Panc1 (cell line): ENCODE measurements at regions not wholly inside any gene's neighbourhood (a gene's known extent, or its start where the extent isn't known, plus 50 kb on each side); places are given as distances from the start of the nearest gene placed in this dataset.

ENCODE experiments used
- ATAC-seq: fragments of 200-7000 bp; cut with Tn5 transposase; 2 replicates; pipeline ENCODE4 v1.9.1; 2020; ENCODE audit warnings: mild to moderate bottlenecking, moderate library complexity
- BruUV-seq: library from RNA; stranded (reverse); fragments of 400-500 nt; replicated peaks from 2 replicates; lab custom pipeline; 2021; lab: Mats Ljungman, UMichigan
- CTCF ChIA-PET: fragments of 300-600 bp; sonication (Branson Sonifier 250); formaldehyde crosslinking; loops from one replicate; lab custom pipeline; 2022; ENCODE audit warnings: antibody characterized with exemption; lab: Charles Lee
- POLR2A ChIA-PET: fragments of 300-600 bp; sonication (Branson Sonifier 250); formaldehyde crosslinking; loops from one replicate; lab custom pipeline; 2022; ENCODE audit warnings: antibody characterized with exemption; lab: Charles Lee
- DNase-seq: peaks from one replicate; pipeline ENCODE4 v3.0.0-alpha.2; 2010; ENCODE audit warnings: low read depth, low spot score
- H3K27ac ChIP-seq: 2 replicates; pipeline ENCODE4 v1.5.1; 2011; ENCODE audit warnings: mild to moderate bottlenecking, low read length, inconsistent platforms
- H3K27me3 ChIP-seq: fragments of 200-500 bp; sonication (Bioruptor generic); 2 replicates; pipeline ENCODE4 v1.6.0; 2014; ENCODE audit warnings: low read length, inconsistent platforms; ENCODE audit not compliant: control insufficient read depth, insufficient read depth
- H3K36me3 ChIP-seq: fragments of 200-500 bp; sonication (Bioruptor generic); 2 replicates; pipeline ENCODE4 v1.5.1; 2014; ENCODE audit warnings: inconsistent platforms, mild to moderate bottlenecking, low read length, moderate library complexity; ENCODE audit not compliant: control insufficient read depth, insufficient read depth
- H3K4me1 ChIP-seq: 2 replicates; pipeline ENCODE4 v1.5.1; 2011; ENCODE audit warnings: inconsistent platforms, mild to moderate bottlenecking, low read length, moderate library complexity; ENCODE audit not compliant: control insufficient read depth, insufficient read depth
- H3K4me3 ChIP-seq, 2 experiments: 2 replicates each; pipeline ENCODE4 v1.5.1; 2011 to 2012; ENCODE audit warnings: low read depth in 2 of 2, low read length in 2 of 2, mild to moderate bottlenecking in 2 of 2, inconsistent platforms in 1 of 2, moderate library complexity in 1 of 2
- H3K9me3 ChIP-seq: fragments of 200-500 bp; sonication (Bioruptor generic); 2 replicates; pipeline ENCODE4 v1.5.1; 2014; ENCODE audit warnings: low read depth, mild to moderate bottlenecking, inconsistent platforms, low read length, moderate library complexity; ENCODE audit not compliant: control insufficient read depth, insufficient read depth
- CTCF ChIP-seq: fragments of 450-650 bp; IDR thresholded peaks from 2 replicates; pipeline ENCODE4 v1.5.1; 2017; ENCODE audit warnings: mild to moderate bottlenecking
- POLR2AphosphoS5 ChIP-seq: IDR thresholded peaks from 2 replicates; pipeline ENCODE4 v1.6.1; 2012; ENCODE audit warnings: mild to moderate bottlenecking, low read depth, low read length, moderate library complexity
- REST ChIP-seq, 2 experiments: IDR thresholded peaks; 2 replicates each; pipeline ENCODE4 v1.6.1; 2011 to 2012; ENCODE audit warnings: low read depth in 2 of 2, control low read depth in 1 of 2, low read length in 1 of 2, mild to moderate bottlenecking in 1 of 2, moderate library complexity in 1 of 2; ENCODE audit not compliant: insufficient read depth in 1 of 2
- SIN3A ChIP-seq: IDR thresholded peaks from 2 replicates; pipeline ENCODE4 v1.6.1; 2012; ENCODE audit warnings: low read depth, mild to moderate bottlenecking, low read length, moderate library complexity, borderline replicate concordance; ENCODE audit not compliant: insufficient read depth
- TCF7L2 ChIP-seq: IDR thresholded peaks from 2 replicates; pipeline ENCODE4 v1.6.1; 2011; ENCODE audit warnings: mild to moderate bottlenecking, low read depth, low read length, inconsistent platforms
- in situ Hi-C: cut with HindIII; loops from 2 replicates; pipeline ENCODE4 v1.10.0; 2016; ENCODE audit warnings: low sequenced_read_pairs, low pct_unique_long_range_greater_than_20kb
- intact Hi-C: fragments of 100-400 bp; cut with micrococcal nuclease; formaldehyde crosslinking; loops from one replicate; pipeline ENCODE4 v1.10.0; 2022; ENCODE audit not compliant: unreplicated experiment

DNA sequence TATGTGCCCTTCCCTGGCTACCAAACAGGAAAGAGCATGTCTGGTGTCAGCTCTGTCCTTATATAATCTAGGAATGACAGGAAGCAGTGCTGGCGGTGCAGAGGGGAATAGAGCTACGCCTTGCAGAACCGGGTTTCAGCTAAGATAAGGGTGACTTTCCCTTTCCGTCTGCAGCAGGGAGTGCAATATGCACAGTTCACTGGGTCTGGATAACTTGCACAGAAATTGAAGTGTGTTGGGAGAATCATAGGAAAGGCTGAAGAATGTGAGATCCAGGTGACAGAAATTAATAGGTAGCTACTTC lies 90.0 kb upstream of the TSHZ3 start:
- Histone ChIP-seq H3K4me1 (no peaks in the 10 kb centered on the region), H3K36me3 (no peaks in the 10 kb centered on the region), H3K4me3 (no peak overlapping the region), H3K27me3 (no peaks in the 10 kb centered on the region), H3K27ac (no peak overlapping the region), H3K9me3 (no peaks in the 10 kb centered on the region)
- no peak for DNase-seq
- ATAC-seq, result no peak
- TF ChIP-seq POLR2AphosphoS5, result no peak
- CTCF ChIA-PET, result interaction anchor here (0.5 kb wide), 1 partner anchor 134 kb away, joined by 9 read pairs; no protein-coding TSS in a partner anchor
- no TSS peak for BruUV-seq
- in situ Hi-C loops, result no loop called here
- POLR2A ChIA-PET, result no interaction called here
- intact Hi-C loops, result no loop called here

DNA sequence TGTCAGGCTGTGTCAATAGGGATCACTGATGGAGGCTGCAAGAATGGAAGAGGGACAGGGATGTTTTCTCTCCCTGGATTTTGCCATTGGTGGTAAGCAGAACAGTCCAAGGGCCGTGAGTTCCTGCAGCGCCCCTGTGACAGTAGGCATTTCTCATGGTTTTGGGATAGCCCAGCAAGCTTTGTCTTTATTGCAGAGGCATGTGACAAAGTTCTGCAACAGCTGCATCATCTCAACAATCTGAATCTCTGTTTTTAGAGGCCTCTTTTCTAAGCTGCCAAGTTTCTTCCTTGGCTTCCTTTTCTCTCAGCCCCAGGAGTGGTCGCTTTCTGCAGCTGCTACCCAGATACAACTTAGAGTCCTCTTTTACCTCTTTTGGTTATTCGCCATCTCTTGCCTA lies 95.7 kb upstream of the TSHZ3 start:
- TF ChIP-seq CTCF (no peak), REST (IDR thresholded peaks at IDR 0.05; ENCODE audit: insufficient read depth in 1 of 2, low read depth in 2 of 2, low read length in 1 of 2) (no peak), POLR2AphosphoS5 (no peak), TCF7L2 (no peak), SIN3A (no peak)
- Histone ChIP-seq H3K36me3 (no peaks in the 10 kb centered on the region), H3K9me3 (no peaks in the 10 kb centered on the region), H3K4me1 (no peaks in the 10 kb centered on the region), H3K4me3 (no peak overlapping the region), H3K27ac (no peak overlapping the region), H3K27me3 (no peaks in the 10 kb centered on the region)
- DNase-seq, result no peak
- intact Hi-C loops, result no loop called here
- BruUV-seq, result no TSS peak
- CTCF ChIA-PET, result no interaction called here
- POLR2A ChIA-PET, result no interaction called here
- ATAC-seq, result no peak
- in situ Hi-C loops, result no loop called here

GRCh38 chr19:31445406-31445805 lies 96.2 kb upstream of the TSHZ3 start:
- TF ChIP-seq POLR2AphosphoS5 (no peak), CTCF (no peak), TCF7L2 (no peak), REST (IDR thresholded peaks at IDR 0.05; ENCODE audit: insufficient read depth in 1 of 2, low read depth in 2 of 2, low read length in 1 of 2) (no peak), SIN3A (no peak)
- Histone ChIP-seq H3K27ac (no peak overlapping the region), H3K4me3 (no peak overlapping the region), H3K4me1 (no peaks in the 10 kb centered on the region), H3K9me3 (no peaks in the 10 kb centered on the region), H3K27me3 (no peaks in the 10 kb centered on the region), H3K36me3 (no peaks in the 10 kb centered on the region)
- ATAC-seq (no peak), DNase-seq (no peak)
- intact Hi-C loops, result no loop called here
- no TSS peak for BruUV-seq
- in situ Hi-C loops, result no loop called here
- ChIA-PET CTCF (no interaction called here), POLR2A (no interaction called here)
